ENCODE measurements at regions not wholly inside any gene's neighbourhood (a gene's known extent, or its start where the extent isn't known, plus 50 kb on each side); places are given as distances from the start of the nearest gene placed in this dataset.
A peak's percentile ranks its signal among the peaks of the same experiment; 100 is the strongest.
"Not testable (repeated sequence)": the region's sequence is repeated elsewhere in the genome, so short reads cannot be mapped to it uniquely, and the experiment has no call there.

DNA sequence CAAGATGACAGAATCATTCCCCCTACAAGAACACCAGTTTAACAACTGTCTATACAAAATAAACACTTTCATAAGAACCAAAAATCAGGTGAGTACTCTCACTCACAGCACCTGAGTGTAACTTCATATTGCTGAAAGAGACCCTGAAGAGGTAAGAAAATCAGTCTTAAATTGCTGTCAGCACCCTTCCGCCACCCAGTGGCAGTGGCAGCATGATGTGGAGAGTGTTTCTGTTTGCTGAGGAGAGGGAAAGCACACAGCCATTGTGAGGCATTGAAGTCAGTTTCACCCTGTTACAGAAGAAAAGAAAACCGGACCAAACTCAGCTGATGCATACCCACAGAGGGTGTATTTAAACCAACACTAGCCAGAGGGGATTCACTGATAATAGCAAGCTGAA, 1240.8 kb upstream of the CRIM1 start:
- Histone ChIP-seq H3K9me2 (no peaks in the 10 kb centered on the region), H3K27me3 (ENCODE audit: insufficient read depth) (no peaks in the 10 kb centered on the region), H4K20me1 (ENCODE audit: insufficient read depth) (no peaks in the 10 kb centered on the region), H3K4me2 (no peak overlapping the region), H3K4me1 (ENCODE audit: control insufficient read depth in 1 of 2, insufficient read depth in 2 of 2, low read depth in 1 of 2, low read length in 1 of 2) (no peaks in the 10 kb centered on the region), H3K9me3 (no peaks in the 10 kb centered on the region), H3F3A (replicated peaks; ENCODE audit: insufficient read depth) (no peaks in the 10 kb centered on the region), H3K36me3 (replicated peaks in 1 of 2; ENCODE audit: control insufficient read depth in 1 of 2, insufficient read depth in 2 of 2, low read length in 1 of 2) (no peaks in the 10 kb centered on the region), H3K4me3 (ENCODE audit: low read depth in 2 of 2, low read length in 1 of 2) (no peak overlapping the region), H3K27ac (ENCODE audit: low read depth in 2 of 2, low read length in 1 of 2) (no peak overlapping the region), H3K9ac (no peak overlapping the region), H2AFZ (ENCODE audit: low read depth) (no peak overlapping the region), H3K79me2 (ENCODE audit: insufficient read depth) (no peaks in the 10 kb centered on the region; the same call in 1 of the 2 replicates)
- TF ChIP-seq, protein P1, sequence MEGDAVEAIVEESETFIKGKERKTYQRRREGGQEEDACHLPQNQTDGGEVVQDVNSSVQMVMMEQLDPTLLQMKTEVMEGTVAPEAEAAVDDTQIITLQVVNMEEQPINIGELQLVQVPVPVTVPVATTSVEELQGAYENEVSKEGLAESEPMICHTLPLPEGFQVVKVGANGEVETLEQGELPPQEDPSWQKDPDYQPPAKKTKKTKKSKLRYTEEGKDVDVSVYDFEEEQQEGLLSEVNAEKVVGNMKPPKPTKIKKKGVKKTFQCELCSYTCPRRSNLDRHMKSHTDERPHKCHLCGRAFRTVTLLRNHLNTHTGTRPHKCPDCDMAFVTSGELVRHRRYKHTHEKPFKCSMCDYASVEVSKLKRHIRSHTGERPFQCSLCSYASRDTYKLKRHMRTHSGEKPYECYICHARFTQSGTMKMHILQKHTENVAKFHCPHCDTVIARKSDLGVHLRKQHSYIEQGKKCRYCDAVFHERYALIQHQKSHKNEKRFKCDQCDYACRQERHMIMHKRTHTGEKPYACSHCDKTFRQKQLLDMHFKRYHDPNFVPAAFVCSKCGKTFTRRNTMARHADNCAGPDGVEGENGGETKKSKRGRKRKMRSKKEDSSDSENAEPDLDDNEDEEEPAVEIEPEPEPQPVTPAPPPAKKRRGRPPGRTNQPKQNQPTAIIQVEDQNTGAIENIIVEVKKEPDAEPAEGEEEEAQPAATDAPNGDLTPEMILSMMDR (IDR thresholded peaks at IDR 0.05) = peak; percentile 19; the same call in 1 of the 2 replicates
- TF ChIP-seq SMC3 (IDR thresholded peaks at IDR 0.05; ENCODE audit: low read depth, low read length) (peak; percentile 10; the same call in 1 of the 2 replicates), MEF2A (IDR thresholded peaks at IDR 0.05; ENCODE audit: borderline replicate concordance, low read depth) (no peak), RAD21 (IDR thresholded peaks at IDR 0.05; ENCODE audit: low read length) (0 out of 2 replicates have a peak, but pooled peaks have one; percentile 12)
- ChIA-PET POLR2A (no interaction called here), CTCF (interaction anchor here (0.8 to 1.3 kb wide), 2 partner anchors 1102 to 1441 kb away, joined by 3 to 5 read pairs; no protein-coding TSS in a partner anchor)
- DNase-seq = no peak
- 4% methylated on average over 2 of the region's 2 CpGs for WGBS (ENCODE audit: low lambda C conversion rate)

DNA sequence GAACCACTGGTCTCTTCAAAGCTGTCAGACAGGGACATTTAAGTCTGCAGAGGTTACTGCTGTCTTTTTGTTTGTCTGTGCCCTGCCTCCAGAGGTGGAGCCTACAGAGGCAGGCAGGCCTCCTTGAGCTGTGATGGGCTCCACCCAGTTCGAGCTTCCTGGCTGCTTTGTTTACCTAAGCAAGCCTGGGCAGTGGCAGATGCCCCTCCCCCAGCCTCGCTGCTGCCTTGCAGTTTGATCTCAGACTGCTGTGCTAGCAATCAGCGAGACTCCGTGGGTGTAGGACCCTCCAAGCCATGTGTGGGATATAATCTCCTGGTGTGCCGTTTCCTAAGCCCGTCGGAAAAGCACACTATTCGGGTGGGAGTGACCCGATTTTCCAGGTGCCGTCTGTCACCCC, 1243.2 kb upstream of the CRIM1 start:
- CTCF ChIA-PET = interaction anchor here (0.8 kb wide), 1 partner anchor 69 kb away, joined by 3 read pairs; no protein-coding TSS in a partner anchor
- H3K4me2 ChIP-seq; H3F3A ChIP-seq (replicated peaks; ENCODE audit: insufficient read depth); H3K4me1 ChIP-seq (ENCODE audit: control insufficient read depth in 1 of 2, insufficient read depth in 2 of 2, low read depth in 1 of 2, low read length in 1 of 2); H4K20me1 ChIP-seq (ENCODE audit: insufficient read depth); H3K27ac ChIP-seq (ENCODE audit: low read depth in 2 of 2, low read length in 1 of 2); H2AFZ ChIP-seq (ENCODE audit: low read depth); H3K4me3 ChIP-seq (ENCODE audit: low read depth in 2 of 2, low read length in 1 of 2); H3K36me3 ChIP-seq (replicated peaks in 1 of 2; ENCODE audit: control insufficient read depth in 1 of 2, insufficient read depth in 2 of 2, low read length in 1 of 2); DNase-seq; POLR2A ChIA-PET; H3K9me3 ChIP-seq; H3K9ac ChIP-seq; H3K27me3 ChIP-seq (ENCODE audit: insufficient read depth); H3K9me2 ChIP-seq; H3K79me2 ChIP-seq (ENCODE audit: insufficient read depth): not testable (repeated sequence)
- 0% methylated on average over 2 of the region's 10 CpGs for WGBS (ENCODE audit: low lambda C conversion rate)

DNA sequence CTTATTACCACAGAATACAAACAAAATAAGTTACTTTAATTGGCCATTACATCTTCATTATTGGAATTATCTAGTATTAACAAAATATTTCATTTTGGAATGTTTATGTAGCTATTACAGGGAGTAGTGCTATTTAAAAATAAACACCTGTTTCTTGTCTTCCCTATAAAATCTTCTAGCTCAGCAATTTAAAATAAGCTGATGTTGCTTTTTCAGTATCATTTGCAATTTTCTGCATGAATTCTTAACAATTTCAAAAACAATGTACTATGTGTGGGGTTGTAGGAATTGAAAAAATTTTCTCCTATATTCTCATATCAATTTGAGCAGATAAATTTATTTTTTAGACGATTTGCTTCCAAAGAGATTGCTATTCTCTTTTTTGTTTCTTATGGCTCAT, 1251.3 kb upstream of the CRIM1 start:
- Histone ChIP-seq H3K36me3 (replicated peaks in 1 of 2; ENCODE audit: control insufficient read depth in 1 of 2, insufficient read depth in 2 of 2, low read length in 1 of 2) (no peaks in the 10 kb centered on the region), H2AFZ (ENCODE audit: low read depth) (no peak overlapping the region), H3F3A (replicated peaks; ENCODE audit: insufficient read depth) (no peaks in the 10 kb centered on the region), H3K9ac (no peak overlapping the region), H3K4me2 (no peak overlapping the region), H3K9me2 (no peaks in the 10 kb centered on the region), H4K20me1 (ENCODE audit: insufficient read depth) (no peaks in the 10 kb centered on the region), H3K79me2 (ENCODE audit: insufficient read depth) (no peaks in the 10 kb centered on the region), H3K9me3 (no peaks in the 10 kb centered on the region), H3K27me3 (ENCODE audit: insufficient read depth) (no peaks in the 10 kb centered on the region), H3K27ac (ENCODE audit: low read depth in 2 of 2, low read length in 1 of 2) (no peak overlapping the region), H3K4me1 (ENCODE audit: control insufficient read depth in 1 of 2, insufficient read depth in 2 of 2, low read depth in 1 of 2, low read length in 1 of 2) (no peaks in the 10 kb centered on the region), H3K4me3 (ENCODE audit: low read depth in 2 of 2, low read length in 1 of 2) (no peak overlapping the region)
- TF ChIP-seq ELF1 (IDR thresholded peaks at IDR 0.05) (no peak), TEAD4 (IDR thresholded peaks at IDR 0.05; ENCODE audit: borderline replicate concordance, insufficient read depth) (no peak), EZH2phosphoT487 (IDR thresholded peaks at IDR 0.05; ENCODE audit: borderline replicate concordance, low read depth) (no peak), TCF12 (IDR thresholded peaks at IDR 0.05) (no peak), TAF1 (IDR thresholded peaks at IDR 0.05; ENCODE audit: borderline replicate concordance, low read depth, low read length) (no peak), CHD2 (IDR thresholded peaks at IDR 0.05; ENCODE audit: low read length, partially characterized antibody) (no peak), RAD21 (IDR thresholded peaks at IDR 0.05; ENCODE audit: low read length) (no peak), JUND (IDR thresholded peaks at IDR 0.05) (no peak), RCOR1 (IDR thresholded peaks at IDR 0.05; ENCODE audit: low read length) (no peak), RXRA (IDR thresholded peaks at IDR 0.05; ENCODE audit: borderline replicate concordance, low read depth) (no peak), FOXJ3 (CRISPR knock-in tag; IDR thresholded peaks at IDR 0.05) (no peak), SIN3A (IDR thresholded peaks at IDR 0.05; ENCODE audit: borderline replicate concordance, low read depth, low read length) (no peak), GATA2 (CRISPR knock-in tag; IDR thresholded peaks at IDR 0.05) (no peak), MXI1 (IDR thresholded peaks at IDR 0.05; ENCODE audit: low read depth, low read length) (no peak), FOSL2 (IDR thresholded peaks at IDR 0.05; ENCODE audit: borderline replicate concordance, low read depth) (no peak)
- TF ChIP-seq, protein P2, sequence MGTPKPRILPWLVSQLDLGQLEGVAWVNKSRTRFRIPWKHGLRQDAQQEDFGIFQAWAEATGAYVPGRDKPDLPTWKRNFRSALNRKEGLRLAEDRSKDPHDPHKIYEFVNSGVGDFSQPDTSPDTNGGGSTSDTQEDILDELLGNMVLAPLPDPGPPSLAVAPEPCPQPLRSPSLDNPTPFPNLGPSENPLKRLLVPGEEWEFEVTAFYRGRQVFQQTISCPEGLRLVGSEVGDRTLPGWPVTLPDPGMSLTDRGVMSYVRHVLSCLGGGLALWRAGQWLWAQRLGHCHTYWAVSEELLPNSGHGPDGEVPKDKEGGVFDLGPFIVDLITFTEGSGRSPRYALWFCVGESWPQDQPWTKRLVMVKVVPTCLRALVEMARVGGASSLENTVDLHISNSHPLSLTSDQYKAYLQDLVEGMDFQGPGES (IDR thresholded peaks at IDR 0.05; ENCODE audit: low read depth, low read length) = no peak
- TF ChIP-seq, protein P3, sequence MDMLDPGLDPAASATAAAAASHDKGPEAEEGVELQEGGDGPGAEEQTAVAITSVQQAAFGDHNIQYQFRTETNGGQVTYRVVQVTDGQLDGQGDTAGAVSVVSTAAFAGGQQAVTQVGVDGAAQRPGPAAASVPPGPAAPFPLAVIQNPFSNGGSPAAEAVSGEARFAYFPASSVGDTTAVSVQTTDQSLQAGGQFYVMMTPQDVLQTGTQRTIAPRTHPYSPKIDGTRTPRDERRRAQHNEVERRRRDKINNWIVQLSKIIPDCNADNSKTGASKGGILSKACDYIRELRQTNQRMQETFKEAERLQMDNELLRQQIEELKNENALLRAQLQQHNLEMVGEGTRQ (IDR thresholded peaks at IDR 0.05; ENCODE audit: borderline replicate concordance, low read depth, low read length) = no peak
- DNase-seq = no peak
- 0% methylated on average over 1 of the region's 1 CpG for WGBS (ENCODE audit: low lambda C conversion rate)
- CTCF ChIA-PET = no interaction called here
- POLR2A ChIA-PET = no interaction called here

Measured in SK-N-SH (cell line).